ENCODE measurements at regions not wholly inside any gene's neighbourhood (a gene's known extent, or its start where the extent isn't known, plus 50 kb on each side); places are given as distances from the start of the nearest gene placed in this dataset.

- no peak for TF ChIP-seq ZNF704 (tag by site-specific recombination; IDR thresholded peaks at IDR 0.05)
- TF ChIP-seq CTCF (tag by site-specific recombination; IDR thresholded peaks at IDR 0.05), result no peak
- TF ChIP-seq ZNF10 (tag by site-specific recombination; IDR thresholded peaks at IDR 0.05), result no peak
- TF ChIP-seq ZNF791 (tag by site-specific recombination; IDR thresholded peaks at IDR 0.05), result no peak
- no peak for TF ChIP-seq ZNF2 (tag by site-specific recombination; IDR thresholded peaks at IDR 0.05)
- TF ChIP-seq TRIM28 (IDR thresholded peaks at IDR 0.05; ENCODE audit: borderline replicate concordance, low read length), result no peak
- no peak for TF ChIP-seq SP2 (tag by site-specific recombination; IDR thresholded peaks at IDR 0.05)
- TF ChIP-seq ZNF629 (tag by site-specific recombination; IDR thresholded peaks at IDR 0.05), result no peak
Measured at GRCh38 chr3:137845666-137846065, 81.6 kb downstream of the SOX14 start.

Data from HEK293 (cell line).